ENCODE measurements at regions not wholly inside any gene's neighbourhood (a gene's known extent, or its start where the extent isn't known, plus 50 kb on each side); places are given as distances from the start of the nearest gene placed in this dataset.
"Not testable (repeated sequence)": the region's sequence is repeated elsewhere in the genome, so short reads cannot be mapped to it uniquely, and the experiment has no call there.

DNA sequence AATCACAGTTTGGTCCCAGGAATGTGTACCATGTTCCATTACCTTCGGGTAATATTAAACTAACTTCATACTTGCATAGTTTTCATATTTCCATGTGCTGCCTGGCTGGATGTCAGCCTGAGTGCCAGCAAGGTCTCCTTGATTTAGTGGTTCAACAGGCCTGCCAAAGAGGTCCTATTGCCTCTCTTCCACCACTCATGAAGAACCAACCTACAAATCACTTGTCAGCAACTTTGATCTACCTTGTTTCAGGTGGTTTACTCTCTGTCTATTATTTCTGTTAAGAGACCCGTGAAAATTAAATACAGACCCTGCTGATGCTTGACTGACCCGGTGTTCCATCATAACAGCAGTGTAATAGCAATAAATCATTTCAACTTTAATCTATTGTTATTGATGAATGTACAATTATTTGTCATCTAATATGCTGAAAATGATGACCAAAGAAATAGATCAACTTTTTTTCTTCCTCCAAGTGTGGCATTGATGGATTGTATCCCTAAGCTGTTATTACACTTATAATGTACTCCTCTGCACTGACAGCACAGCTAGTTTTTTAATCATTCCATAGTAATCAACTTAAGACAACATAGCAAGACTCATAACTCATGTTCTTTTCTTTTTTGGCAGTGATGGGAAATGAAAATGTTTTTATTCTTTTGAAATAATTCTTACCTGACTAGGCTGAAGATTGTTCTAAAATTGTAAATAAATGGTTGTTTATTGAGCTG is 1220.2 kb upstream of the ACVR2A start:
- DNase-seq, result no peak

- DNase-seq, result no peak
These were observed 1221.1 kb upstream of the ACVR2A start for GRCh38 chr2:146623771-146624170.

DNA sequence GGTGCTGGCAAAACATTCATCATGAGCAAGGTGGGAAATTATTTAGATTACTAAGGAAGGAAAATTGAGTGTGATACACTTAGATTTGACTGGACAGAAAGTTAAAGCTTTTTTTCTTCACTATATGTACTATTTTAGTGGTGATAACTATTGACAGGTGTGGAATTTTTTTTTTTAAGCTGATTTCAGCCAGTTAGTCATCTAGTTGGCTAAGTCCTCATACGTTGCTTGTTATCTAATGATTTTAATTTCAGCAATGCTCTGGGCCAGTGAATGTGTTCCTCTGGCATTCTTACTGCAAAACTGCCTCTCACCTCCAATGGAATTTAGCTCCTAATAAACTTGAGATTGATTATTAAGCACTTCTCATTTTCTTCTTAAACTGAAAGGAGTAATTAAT is 1223.2 kb upstream of the ACVR2A start:
- DNase-seq, result no peak

DNA sequence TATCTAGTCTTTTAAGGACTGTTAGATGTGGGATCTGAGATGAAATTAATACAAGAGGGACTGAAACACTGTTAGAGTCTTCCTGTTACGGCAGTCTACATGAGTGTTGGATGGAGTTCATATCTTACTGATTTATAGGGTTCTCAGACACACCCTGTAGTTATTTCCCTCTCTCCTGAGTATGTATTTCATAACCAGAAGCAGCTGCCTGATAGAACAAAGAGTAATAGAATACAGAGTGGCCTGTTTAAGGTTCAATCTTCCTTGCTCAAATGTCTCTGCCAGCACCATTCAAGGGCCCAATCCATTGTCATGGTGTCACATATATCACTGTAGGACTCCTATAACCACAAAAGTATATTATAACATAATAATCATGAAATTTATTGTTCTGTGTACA is 1229.1 kb upstream of the ACVR2A start:
- no peak for DNase-seq

- no peak for DNase-seq
These were observed 1236.3 kb upstream of the ACVR2A start for GRCh38 chr2:146608490-146608889.

DNA sequence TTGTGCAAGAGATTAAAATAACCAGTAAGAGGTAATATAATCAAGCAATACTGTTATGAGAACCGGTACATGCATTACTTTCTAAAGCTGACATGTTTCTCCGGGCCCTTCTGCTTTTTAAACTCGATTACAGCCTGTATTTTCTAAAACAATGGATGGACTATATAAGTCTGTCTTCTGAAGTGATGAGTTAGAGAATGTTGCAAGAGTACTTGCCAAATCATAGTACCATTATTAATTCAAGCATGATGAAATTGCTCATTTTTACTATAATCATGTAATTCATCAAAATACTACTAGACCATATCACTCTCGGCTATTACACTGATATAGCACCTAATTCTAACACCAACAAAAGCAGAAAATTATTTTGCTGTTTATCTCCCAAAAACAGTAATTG is 1240.3 kb upstream of the ACVR2A start:
- no peak for DNase-seq

GRCh38 chr2:146602856-146603255 is 1242.0 kb upstream of the ACVR2A start:
- no peak for DNase-seq

DNA sequence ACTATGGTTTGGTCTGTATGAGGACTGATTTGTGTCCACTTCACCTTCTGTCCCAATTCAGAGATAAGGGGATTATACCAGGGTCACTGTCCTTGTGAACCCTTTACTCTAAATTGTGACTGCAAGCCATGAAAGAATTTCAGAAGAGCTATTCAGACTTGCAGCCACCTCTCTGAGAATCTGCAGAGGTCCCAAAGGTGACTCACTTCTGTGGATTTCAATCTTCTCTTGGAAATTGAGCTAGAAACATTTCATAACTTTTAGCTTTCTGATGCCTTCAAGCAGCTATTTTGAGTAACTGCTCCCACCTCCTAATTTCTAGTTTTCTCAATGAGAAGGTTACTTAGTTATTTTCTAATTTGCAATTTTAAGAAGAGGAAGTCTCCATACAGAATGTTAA is 1242.4 kb upstream of the ACVR2A start:
- peak; percentile 53 for DNase-seq

DNA sequence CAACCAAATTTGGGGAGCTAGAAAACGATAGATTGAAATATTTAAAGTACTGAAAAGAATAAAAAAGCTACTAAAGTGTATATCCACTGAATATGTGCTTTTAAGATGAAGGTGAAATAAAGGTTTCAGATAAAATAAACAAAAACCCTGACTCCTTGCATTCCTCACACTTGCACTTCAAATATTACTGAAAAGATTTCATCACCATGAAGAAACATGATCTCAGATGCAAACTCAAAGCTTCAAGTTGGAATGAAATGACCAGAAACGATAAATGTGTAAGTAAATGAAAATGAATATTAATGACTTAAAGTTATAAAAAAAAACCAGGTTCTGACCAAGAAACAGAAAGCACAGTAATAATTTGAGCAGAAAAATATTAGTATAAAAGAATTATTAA is 1246.0 kb upstream of the ACVR2A start:
- DNase-seq, result no peak

- DNase-seq, result no peak
These were observed 1247.5 kb upstream of the ACVR2A start for GRCh38 chr2:146597291-146597690.

DNA sequence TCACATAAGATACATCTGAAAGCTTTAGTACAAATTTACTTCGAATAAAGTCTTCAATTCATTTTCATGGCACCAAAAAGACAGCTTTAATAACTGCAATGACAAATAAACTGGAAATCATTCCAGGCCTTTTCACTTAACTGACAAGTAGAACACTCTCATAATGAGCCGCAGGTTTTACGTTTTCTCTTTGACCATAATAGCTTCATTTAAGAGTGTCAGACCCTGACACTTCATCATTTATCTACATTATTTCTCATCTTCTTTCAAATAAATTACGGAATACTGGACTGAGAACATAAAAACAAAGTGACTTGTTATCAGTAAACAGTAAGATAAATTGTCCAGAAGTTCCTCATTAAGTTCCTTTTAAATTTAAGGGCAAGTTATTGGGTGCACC is 1252.9 kb upstream of the ACVR2A start:
- no peak for DNase-seq

DNA sequence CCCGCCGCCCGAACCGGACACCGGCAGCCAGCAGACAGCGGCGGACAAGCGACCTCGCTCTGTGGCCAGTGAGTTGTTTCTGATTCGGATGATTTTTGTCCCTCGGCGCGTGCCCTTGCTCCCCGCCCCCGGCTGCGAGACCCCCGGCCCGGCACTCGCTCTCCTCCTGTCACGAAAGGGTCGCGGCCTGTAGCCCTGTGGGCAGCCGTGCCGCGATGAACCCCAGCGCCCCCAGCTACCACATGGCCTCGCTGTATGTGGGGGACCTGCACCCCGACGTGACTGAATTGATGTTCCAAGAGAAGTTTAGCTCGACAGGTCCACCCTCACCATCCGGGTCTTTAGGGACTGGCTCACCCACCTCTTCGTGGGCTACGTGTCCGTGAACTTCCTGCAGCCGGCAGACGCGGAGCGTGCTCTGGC is 1257.5 kb upstream of the ACVR2A start:
- no peak for DNase-seq

DNA sequence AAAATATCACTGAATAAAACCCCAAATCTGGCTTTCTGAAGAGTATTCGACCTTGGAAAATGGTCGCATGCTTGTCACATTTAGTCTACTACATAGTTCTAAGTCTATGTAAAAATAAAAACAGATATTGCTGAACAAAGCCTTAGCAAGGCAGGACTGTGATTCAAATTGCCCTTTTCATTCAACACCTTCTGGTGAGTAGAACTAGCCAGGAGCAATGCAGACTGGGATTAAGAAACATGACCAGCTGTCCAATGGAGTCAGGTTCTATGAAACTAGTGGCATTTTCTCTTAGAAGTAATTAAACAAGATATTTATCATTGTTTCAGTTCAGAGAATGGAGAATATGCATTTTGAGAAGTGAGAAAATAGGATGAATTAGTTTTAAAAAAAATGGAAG is 1260.5 kb upstream of the ACVR2A start:
- DNase-seq, result no peak

GRCh38 chr2:146579147-146579930 is 1265.5 kb upstream of the ACVR2A start:
- DNase-seq, result no peak

- no peak for DNase-seq
These were observed 1268.3 kb upstream of the ACVR2A start for GRCh38 chr2:146576339-146577111.

DNA sequence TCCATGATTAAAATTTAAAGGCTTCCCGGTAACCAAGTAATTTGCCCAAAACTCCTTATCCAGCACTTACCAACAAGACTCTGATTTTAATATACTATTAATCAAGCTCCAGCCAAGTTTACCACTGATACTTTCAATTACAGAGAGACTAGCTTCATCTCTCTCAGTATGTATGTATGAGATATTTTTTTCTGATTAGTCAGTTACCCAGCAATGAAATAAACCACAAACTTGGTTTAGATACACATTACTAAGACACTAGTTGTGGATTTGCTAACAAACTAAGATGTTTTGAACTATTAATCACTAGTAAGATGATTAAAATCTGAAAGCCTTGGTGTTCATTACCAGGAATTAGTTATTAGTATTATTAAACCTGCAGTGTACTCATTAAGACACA is 1272.2 kb upstream of the ACVR2A start:
- no peak for DNase-seq

- no peak for DNase-seq
These were observed 1282.8 kb upstream of the ACVR2A start for GRCh38 chr2:146561996-146562395.

DNA sequence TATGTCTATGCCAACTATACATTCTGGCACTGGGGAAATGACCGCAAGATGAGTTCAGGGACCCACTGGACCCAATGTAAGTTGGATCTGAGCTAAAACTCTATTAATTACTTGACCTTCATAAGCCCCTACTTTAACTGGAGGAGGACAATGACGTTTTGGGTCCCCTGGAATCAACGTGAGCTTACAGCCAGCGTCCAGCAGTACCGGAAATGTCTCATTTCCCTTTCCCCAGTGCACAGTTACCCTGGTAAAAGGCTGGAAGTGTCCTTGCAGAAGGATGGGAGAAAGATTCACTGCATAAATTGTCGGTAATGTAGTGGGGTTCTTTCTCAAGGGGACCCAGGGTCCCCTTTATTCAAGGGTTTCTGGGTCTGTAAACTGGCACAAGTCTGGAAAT is 1297.6 kb upstream of the ACVR2A start:
- no peak for DNase-seq

DNA sequence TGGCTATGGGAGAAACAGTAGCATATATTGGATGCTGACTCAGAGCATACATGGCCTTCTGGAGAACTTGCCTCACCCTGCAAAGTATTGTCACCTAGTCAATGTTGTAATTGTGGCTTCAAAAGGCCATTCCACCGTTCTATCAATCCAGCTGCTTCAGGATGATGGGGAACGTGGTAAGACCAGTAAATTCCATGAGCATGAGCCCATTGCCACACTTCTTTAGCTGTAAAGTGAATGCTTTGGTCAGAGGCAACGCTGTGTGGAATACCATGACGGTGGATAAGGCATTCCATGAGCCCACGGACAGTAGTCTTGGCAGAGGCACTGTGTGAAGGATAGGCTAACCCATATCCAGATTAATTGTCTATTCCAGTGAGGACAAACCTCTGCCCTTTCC is 1300.1 kb upstream of the ACVR2A start:
- DNase-seq, result no peak

GRCh38 chr2:146541896-146542295 is 1302.9 kb upstream of the ACVR2A start:
- DNase-seq, result no peak

DNA sequence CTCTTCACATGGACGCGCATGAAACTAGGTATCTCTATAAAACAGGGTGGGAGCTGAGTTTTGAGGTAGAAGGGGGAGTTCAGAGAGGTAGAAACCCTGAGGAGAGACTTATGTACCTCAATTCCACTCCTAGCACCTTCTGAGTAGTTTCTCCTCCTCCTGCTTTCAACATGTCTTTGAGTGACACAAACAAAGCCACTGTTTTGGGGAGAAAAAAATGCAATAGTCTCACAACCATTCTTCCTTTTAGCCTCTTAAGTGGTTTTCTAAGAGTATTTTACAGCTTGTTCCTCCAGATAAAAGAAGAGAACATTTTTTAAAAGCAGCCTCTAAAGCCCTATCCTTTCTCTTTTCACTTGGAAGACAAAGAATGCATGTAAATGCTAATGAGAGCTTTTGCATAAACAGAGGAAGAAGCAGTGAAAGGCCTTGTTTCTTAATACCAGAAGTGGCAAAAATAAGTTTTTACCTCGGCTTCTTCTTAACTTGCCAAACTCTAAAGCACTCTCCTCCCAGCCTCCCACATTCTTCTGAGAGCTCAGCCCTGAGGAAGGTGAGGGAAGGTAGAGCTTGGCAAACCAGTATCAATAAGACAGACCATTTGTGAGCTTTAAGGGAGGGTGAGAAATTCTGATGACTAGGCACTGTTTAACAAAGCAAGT is 1304.4 kb upstream of the ACVR2A start:
- DNase-seq, result peak; percentile 71

GRCh38 chr2:146539739-146540138 is 1305.1 kb upstream of the ACVR2A start:
- not testable (repeated sequence) for DNase-seq

DNA sequence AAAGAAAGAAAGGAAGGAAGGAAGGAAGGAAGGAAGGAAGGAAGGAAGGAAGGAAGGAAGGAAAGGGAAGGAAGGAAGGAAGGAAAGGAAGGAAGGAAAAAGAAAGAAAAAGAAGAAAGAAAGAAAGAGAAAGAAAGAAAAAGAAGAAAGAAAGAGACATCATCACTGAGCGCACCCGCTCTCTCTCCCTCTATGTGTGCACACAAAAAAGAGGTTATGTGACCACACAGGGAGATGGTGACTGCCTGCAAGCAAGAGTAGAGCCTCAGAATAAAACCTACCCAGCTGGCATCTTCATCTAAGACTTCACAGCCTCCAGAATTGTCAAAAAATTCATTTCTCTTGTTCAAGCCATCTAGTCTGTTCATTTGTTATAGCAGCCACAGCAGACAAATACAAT is 1307.4 kb upstream of the ACVR2A start:
- no peak for DNase-seq

All from islet precursor cell (in vitro differentiated cells).